ENCODE measurements at regions not wholly inside any gene's neighbourhood (a gene's known extent, or its start where the extent isn't known, plus 50 kb on each side); places are given as distances from the start of the nearest gene placed in this dataset.

DNA sequence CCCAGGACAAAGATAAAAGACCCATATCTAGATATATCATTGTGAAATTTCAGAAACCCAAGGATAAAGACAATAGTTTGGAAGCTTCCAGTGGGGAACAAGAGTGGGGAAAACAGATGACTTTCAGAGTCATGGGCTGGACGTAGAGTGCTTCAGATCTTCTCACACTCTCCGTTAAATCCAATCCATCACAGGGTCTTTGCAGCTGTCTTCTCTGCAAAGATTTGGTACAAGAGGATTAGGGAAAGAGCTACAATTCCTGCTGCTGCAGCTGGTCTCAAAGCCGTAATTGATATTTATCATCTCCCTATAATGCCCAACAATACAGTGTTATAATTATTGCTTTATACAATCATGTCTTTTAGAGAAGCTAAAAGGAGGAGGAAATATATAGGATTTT, 63.4 kb upstream of the CLPB start:
- Mint-ChIP-seq H3K4me1 (no peaks in the 10 kb centered on the region), H3K27me3 (ENCODE audit: low read depth in 3 of 3) (peaks cover 6 to 9% (median 8%) of the 10 kb centered on the region in 3 donors), H3K9me3 (peaks cover 7 to 22% (median 18%) of the 10 kb centered on the region in 7 donors), H3K27ac (no peak overlapping the region), H3K36me3 (no peaks in the 10 kb centered on the region), H3K4me3 (no peak overlapping the region)
- H3K79me2 ChIP-seq (ENCODE audit: insufficient read depth, low read length) = no peaks in the 10 kb centered on the region
- no peak overlapping the region for H3K4me2 ChIP-seq (replicated peaks; ENCODE audit: extremely low read depth, low read length, poor library complexity, severe bottlenecking)
- no peaks in the 10 kb centered on the region for H4K20me1 ChIP-seq (ENCODE audit: insufficient read depth, low read length)
- WGBS (ENCODE audit: insufficient coverage) = no CpG with 5 or more reads among the region's 3 CpGs
- no peak overlapping the region for H3K27ac ChIP-seq (ENCODE audit: low read depth in 1 of 2, low read length in 2 of 2)
- no peaks in the 10 kb centered on the region for H3K36me3 ChIP-seq (replicated peaks in 1 of 2; ENCODE audit: control insufficient read depth in 1 of 2, insufficient read depth in 2 of 2, low read length in 2 of 2)
- intact Hi-C loops (cut with micrococcal nuclease) = loop anchor here in 1 of 2 donors (5.0 kb wide), 1 partner anchor 65 kb away; no protein-coding TSS in a partner anchor
- H3K27me3 ChIP-seq (ENCODE audit: control insufficient read depth in 2 of 2, insufficient read depth in 2 of 2, low read length in 2 of 2) = no peaks in the 10 kb centered on the region
- H3K4me3 ChIP-seq (replicated peaks in 1 of 3; ENCODE audit: low read depth in 2 of 3, low read length in 3 of 3) = no peak overlapping the region
- H3K9me3 ChIP-seq (replicated peaks in 1 of 2; ENCODE audit: control insufficient read depth in 1 of 2, insufficient read depth in 1 of 2, low read length in 2 of 2) = peaks cover 7 to 14% of the 10 kb centered on the region in 2 donors
- H2AFZ ChIP-seq (ENCODE audit: insufficient read depth, low read depth, low read length, poor library complexity, severe bottlenecking) = no peak overlapping the region
- no peak overlapping the region for H3K9ac ChIP-seq (ENCODE audit: insufficient read depth, low read length, poor library complexity, severe bottlenecking)
- no peaks in the 10 kb centered on the region for H3K4me1 ChIP-seq (ENCODE audit: control insufficient read depth in 1 of 2, insufficient read depth in 2 of 2, low read length in 2 of 2)
- TF ChIP-seq, protein P1, sequence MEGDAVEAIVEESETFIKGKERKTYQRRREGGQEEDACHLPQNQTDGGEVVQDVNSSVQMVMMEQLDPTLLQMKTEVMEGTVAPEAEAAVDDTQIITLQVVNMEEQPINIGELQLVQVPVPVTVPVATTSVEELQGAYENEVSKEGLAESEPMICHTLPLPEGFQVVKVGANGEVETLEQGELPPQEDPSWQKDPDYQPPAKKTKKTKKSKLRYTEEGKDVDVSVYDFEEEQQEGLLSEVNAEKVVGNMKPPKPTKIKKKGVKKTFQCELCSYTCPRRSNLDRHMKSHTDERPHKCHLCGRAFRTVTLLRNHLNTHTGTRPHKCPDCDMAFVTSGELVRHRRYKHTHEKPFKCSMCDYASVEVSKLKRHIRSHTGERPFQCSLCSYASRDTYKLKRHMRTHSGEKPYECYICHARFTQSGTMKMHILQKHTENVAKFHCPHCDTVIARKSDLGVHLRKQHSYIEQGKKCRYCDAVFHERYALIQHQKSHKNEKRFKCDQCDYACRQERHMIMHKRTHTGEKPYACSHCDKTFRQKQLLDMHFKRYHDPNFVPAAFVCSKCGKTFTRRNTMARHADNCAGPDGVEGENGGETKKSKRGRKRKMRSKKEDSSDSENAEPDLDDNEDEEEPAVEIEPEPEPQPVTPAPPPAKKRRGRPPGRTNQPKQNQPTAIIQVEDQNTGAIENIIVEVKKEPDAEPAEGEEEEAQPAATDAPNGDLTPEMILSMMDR (IDR thresholded peaks at IDR 0.05) = no peak
- DNase-seq = no peak

DNA sequence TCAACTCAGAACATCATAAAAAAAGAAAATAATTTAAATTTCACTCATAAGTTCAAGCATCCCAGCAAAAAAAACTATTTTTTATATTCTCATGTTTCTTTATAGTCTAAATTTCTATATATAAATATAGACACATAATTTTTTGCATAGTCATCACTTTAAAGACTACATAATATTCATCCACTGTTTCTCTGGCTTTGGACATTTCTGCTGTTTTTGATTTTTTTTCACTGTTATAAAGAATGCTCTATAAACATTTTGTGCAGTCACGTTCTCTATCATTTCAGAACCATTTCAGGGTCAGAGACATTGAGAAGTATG, 59.7 kb upstream of the CLPB start:
- no peak overlapping the region for H3K9ac ChIP-seq (ENCODE audit: insufficient read depth, low read length, poor library complexity, severe bottlenecking)
- Mint-ChIP-seq H3K36me3 (no peaks in the 10 kb centered on the region), H3K4me3 (no peak overlapping the region), H3K9me3 (peaks cover 0 to 2% (median 0%) of the 10 kb centered on the region in 7 donors), H3K27me3 (ENCODE audit: low read depth in 3 of 3) (peaks cover 8 to 16% (median 11%) of the 10 kb centered on the region in 3 donors), H3K4me1 (no peaks in the 10 kb centered on the region), H3K27ac (no peak overlapping the region)
- intact Hi-C loops (cut with micrococcal nuclease) = no loop called here
- H3K4me3 ChIP-seq (replicated peaks in 1 of 3; ENCODE audit: low read depth in 2 of 3, low read length in 3 of 3) = no peak overlapping the region
- no CpG with 5 or more reads among the region's 1 CpG for WGBS (ENCODE audit: insufficient coverage)
- H3K4me1 ChIP-seq (ENCODE audit: control insufficient read depth in 1 of 2, insufficient read depth in 2 of 2, low read length in 2 of 2) = no peaks in the 10 kb centered on the region
- H3K4me2 ChIP-seq (replicated peaks; ENCODE audit: extremely low read depth, low read length, poor library complexity, severe bottlenecking) = no peak overlapping the region
- no peaks in the 10 kb centered on the region for H3K27me3 ChIP-seq (ENCODE audit: control insufficient read depth in 2 of 2, insufficient read depth in 2 of 2, low read length in 2 of 2)
- no peak for DNase-seq
- no peaks in the 10 kb centered on the region for H3K79me2 ChIP-seq (ENCODE audit: insufficient read depth, low read length)
- no peaks in the 10 kb centered on the region for H4K20me1 ChIP-seq (ENCODE audit: insufficient read depth, low read length)
- H3K27ac ChIP-seq (ENCODE audit: low read depth in 1 of 2, low read length in 2 of 2) = no peak overlapping the region
- H3K36me3 ChIP-seq (replicated peaks in 1 of 2; ENCODE audit: control insufficient read depth in 1 of 2, insufficient read depth in 2 of 2, low read length in 2 of 2) = no peaks in the 10 kb centered on the region
- H2AFZ ChIP-seq (ENCODE audit: insufficient read depth, low read depth, low read length, poor library complexity, severe bottlenecking) = no peak overlapping the region
- TF ChIP-seq, protein P1 (IDR thresholded peaks at IDR 0.05) = no peak
- no peaks in the 10 kb centered on the region for H3K9me3 ChIP-seq (replicated peaks in 1 of 2; ENCODE audit: control insufficient read depth in 1 of 2, insufficient read depth in 1 of 2, low read length in 2 of 2)
